Naive B cell (primary cell): ENCODE measurements at regions not wholly inside any gene's neighbourhood (a gene's known extent, or its start where the extent isn't known, plus 50 kb on each side); places are given as distances from the start of the nearest gene placed in this dataset.
"Not testable (repeated sequence)": the region's sequence is repeated elsewhere in the genome, so short reads cannot be mapped to it uniquely, and the experiment has no call there.

Experiments
- ATAC-seq, 2 donors: fragments of 150-1000 bp; cut with Tn5 transposase; 2 replicates each; pipeline ENCODE4 v1.10.0; 2021; ENCODE audit warnings: low read depth in 2 of 2, mild to moderate bottlenecking in 2 of 2, moderate library complexity in 2 of 2
- DNase-seq: peaks from one replicate; pipeline ENCODE4 v3.0.0; 2022
- H3K27ac Mint-ChIP-seq, 6 donors: one replicate each; pipeline ENCODE4 v1.8.0; 2020 to 2022; ENCODE audit warnings: mild to moderate bottlenecking in 6 of 6, mixed read lengths in 6 of 6, moderate library complexity in 5 of 6, inconsistent platforms in 2 of 6
- H3K27me3 Mint-ChIP-seq, 3 donors: one replicate each; pipeline ENCODE4 v1.8.0; 2021 to 2022; ENCODE audit warnings: mixed read lengths in 3 of 3, mild to moderate bottlenecking in 1 of 3
- H3K36me3 Mint-ChIP-seq, 2 donors: one replicate each; pipeline ENCODE4 v1.8.0; 2020 to 2022; ENCODE audit warnings: mixed read lengths in 2 of 2, inconsistent platforms in 1 of 2, mild to moderate bottlenecking in 1 of 2
- H3K4me1 Mint-ChIP-seq, 3 donors: one replicate each; pipeline ENCODE4 v1.8.0; 2020 to 2022; ENCODE audit warnings: mixed read lengths in 3 of 3, inconsistent platforms in 1 of 3, mild to moderate bottlenecking in 1 of 3, moderate library complexity in 1 of 3
- H3K4me3 Mint-ChIP-seq, 8 donors: one replicate each; pipeline ENCODE4 v1.8.0; 2020 to 2022; ENCODE audit warnings: mild to moderate bottlenecking in 8 of 8, mixed read lengths in 8 of 8, moderate library complexity in 8 of 8, inconsistent platforms in 2 of 8
- H3K9me3 Mint-ChIP-seq, 7 donors: one replicate each; pipeline ENCODE4 v1.8.0; 2020 to 2022; ENCODE audit warnings: mixed read lengths in 7 of 7, mild to moderate bottlenecking in 5 of 7, inconsistent platforms in 2 of 7, moderate library complexity in 1 of 7

DNA sequence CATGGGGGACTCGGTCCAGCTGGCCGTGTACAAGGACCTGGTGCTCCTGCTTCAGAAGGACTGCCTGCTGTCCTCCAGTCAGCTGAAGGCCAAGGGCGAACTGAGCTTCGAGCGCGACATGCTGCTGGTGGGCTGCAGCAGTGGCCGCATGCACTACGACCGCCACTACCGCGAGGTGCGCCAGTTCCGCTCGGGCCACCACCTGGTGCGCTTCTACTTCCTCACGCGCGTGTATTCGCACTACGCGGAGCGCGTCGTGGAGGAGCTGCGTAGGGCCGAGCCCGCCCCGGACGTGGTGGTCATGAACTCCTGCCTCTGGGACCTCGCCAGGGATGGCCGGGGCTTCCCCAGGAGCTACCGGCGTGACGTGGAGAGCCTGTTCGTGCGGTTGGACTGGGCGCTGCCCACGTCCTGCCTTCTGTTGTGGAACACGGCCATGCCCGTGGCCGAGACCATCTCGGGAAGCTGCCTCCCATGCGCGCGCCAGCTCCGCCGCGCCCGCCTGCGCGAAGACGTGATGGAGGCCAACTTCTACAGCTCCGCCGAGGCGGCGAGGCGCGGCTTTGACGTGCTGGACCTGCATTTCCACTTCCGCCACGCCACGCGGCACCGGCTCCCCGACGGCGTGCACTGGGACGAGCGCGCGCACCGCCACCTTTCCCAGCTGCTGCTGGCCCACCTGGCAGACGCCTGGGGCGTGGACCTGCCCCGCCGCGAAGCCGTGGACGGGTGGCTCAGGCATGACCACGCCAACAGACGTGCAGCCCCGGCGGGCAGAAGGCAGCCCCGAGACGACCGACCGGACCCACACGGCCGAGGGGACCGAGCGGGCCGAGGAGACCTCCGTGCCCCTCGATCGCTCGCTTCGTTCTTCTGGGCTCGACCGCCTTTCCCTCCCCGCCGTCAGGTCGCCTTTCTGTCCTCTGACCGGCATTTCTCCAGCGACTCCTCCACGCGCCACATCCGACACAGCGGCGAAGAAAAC, 293.9 kb upstream of the ERBB4 start:
- Mint-ChIP-seq H3K9me3 (peaks cover 4 to 23% (median 7%) of the 10 kb centered on the region in 7 donors), H3K4me3 (no peak overlapping the region), H3K27me3 (peaks cover 0 to 9% (median 0%) of the 10 kb centered on the region in 3 donors), H3K36me3 (peaks cover 0 to 8% of the 10 kb centered on the region in 2 donors), H3K4me1 (peaks cover 0 to 4% (median 0%) of the 10 kb centered on the region in 3 donors), H3K27ac (no peak overlapping the region)
- no peak for DNase-seq
- no peak for ATAC-seq

DNA sequence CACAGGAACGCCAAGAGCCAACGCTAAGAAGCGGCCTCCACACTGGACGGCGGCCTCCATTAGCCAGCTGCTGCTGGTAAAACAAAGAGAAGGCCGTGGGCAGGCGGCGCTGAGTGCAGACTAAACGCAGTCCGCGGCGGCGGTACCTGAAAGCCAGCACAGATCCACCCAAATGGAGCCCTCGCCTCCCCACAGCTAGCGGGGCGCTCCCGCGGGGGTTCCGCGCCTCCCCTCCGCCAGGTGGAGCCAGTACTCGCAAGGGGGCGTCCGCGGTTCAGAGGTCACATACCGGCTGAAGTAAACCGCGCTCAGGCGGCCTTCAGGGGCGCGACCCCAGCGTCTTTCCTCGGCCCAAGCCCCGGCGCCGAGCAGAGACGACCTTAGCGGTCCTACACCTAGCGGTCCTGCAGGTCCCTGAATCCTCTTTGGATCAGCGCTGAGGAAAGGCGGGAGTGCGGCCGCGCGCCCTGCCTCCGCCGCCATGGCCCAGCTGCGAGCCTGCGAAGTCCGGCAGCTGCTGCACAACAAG, 293.1 kb upstream of the ERBB4 start:
- Mint-ChIP-seq H3K4me1 (peaks cover 0 to 4% (median 0%) of the 10 kb centered on the region in 3 donors), H3K4me3 (no peak overlapping the region), H3K36me3 (peaks cover 0 to 8% of the 10 kb centered on the region in 2 donors), H3K27me3 (peaks cover 0 to 9% (median 0%) of the 10 kb centered on the region in 3 donors), H3K9me3 (peaks cover 4 to 23% (median 7%) of the 10 kb centered on the region in 7 donors), H3K27ac (no peak overlapping the region)
- ATAC-seq: no peak
- no peak for DNase-seq

DNA sequence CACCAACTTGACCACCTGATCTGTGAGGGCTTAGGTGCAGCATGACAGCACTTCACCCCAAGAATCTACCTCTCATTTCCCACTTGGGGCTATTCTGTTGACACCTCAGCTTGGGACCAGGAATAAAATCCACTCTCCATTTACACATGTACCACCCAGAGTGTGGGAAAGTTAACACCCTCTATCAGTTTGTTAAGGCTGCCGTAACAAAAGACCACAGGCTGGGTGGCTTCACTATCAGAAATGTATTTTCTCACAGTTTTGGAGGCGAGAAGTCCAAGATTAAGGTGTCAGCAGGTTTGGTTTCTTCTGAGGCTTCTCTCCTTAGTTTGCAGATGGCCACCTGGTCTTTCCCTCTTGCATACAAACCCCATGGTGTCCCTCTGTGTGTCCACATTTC, 277.7 kb upstream of the ERBB4 start:
- Mint-ChIP-seq H3K4me3 (no peak overlapping the region), H3K9me3 (no peaks in the 10 kb centered on the region), H3K27ac (no peak overlapping the region), H3K4me1 (peaks cover 3 to 7% (median 4%) of the 10 kb centered on the region in 3 donors), H3K27me3 (no peaks in the 10 kb centered on the region), H3K36me3 (no peaks in the 10 kb centered on the region)
- no peak for ATAC-seq
- no peak for DNase-seq

DNA sequence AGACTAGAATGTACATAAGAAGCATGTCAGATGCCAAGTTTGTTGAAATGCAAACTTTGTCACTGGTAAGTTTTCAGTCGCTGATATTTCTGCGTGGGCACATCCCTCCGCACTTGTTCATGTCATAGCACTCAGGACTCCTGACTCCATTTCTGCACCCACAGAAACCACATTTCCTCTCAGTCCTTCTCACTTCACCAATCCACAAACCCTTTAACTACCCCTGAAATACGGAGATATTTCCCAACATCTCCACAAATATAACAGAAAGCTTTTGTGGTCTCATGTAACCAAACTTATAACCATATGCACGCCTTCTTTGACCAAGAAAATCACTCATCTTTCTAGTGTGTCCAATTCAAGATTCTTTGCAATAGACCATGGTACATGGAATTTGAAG, 276.9 kb upstream of the ERBB4 start:
- Mint-ChIP-seq H3K4me3 (no peak overlapping the region), H3K4me1 (peaks cover 3 to 7% (median 4%) of the 10 kb centered on the region in 3 donors), H3K36me3 (no peaks in the 10 kb centered on the region), H3K27ac (no peak overlapping the region), H3K9me3 (peaks cover 0 to under 1% (median 0%) of the 10 kb centered on the region in 7 donors), H3K27me3 (no peaks in the 10 kb centered on the region)
- no peak for DNase-seq
- ATAC-seq: no peak

DNA sequence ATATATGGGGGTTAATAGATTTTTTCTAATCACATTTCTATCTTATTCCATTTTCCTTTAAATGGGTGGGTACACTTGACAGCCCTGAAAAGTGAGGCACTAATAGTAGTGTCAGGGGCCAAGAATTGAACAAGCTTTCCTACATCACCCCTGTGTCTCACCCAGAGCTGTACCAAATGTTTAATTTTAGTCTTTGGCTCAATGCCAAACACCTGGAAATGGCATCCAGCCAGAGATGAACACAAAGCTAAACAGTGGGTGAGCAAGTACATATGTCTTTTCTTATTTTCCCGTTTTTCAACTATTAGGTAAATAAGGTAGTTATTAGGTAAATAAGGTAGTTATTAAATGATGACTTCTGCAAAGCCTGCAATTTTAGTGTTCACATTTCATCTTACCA, 276.3 kb upstream of the ERBB4 start:
- DNase-seq (no peak), ATAC-seq (no peak)
- Mint-ChIP-seq H3K9me3 (peaks cover 0 to 3% (median 0%) of the 10 kb centered on the region in 7 donors), H3K4me3 (no peak overlapping the region), H3K27me3 (no peaks in the 10 kb centered on the region), H3K27ac (no peak overlapping the region), H3K36me3 (no peaks in the 10 kb centered on the region), H3K4me1 (peaks cover 3 to 7% (median 4%) of the 10 kb centered on the region in 3 donors)

DNA sequence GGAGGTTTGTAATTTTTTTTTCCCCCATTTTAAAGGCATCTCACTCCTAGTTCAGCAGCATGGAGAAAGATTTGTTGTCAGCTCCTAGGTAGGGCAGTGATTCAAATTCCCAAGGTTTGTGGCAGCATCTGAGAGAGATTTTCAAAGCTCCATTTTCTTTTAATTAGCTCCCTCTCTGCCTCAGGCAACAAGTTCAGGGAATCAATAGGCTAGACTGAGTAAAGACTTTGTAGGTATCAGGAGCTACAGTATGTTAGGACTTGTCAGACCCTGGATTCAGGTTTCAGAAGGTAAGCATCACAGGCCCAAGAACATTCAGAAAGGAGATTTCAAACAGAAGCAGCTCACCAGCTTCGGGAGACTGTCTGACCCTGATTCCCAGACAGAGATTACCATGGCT, 273.3 kb upstream of the ERBB4 start:
- Mint-ChIP-seq H3K27ac (no peak overlapping the region), H3K27me3 (no peaks in the 10 kb centered on the region), H3K9me3 (peaks cover 0 to 5% (median 0%) of the 10 kb centered on the region in 7 donors), H3K4me3 (no peak overlapping the region), H3K4me1 (peaks cover 3 to 7% (median 4%) of the 10 kb centered on the region in 3 donors), H3K36me3 (no peaks in the 10 kb centered on the region)
- ATAC-seq (no peak), DNase-seq (no peak)

DNA sequence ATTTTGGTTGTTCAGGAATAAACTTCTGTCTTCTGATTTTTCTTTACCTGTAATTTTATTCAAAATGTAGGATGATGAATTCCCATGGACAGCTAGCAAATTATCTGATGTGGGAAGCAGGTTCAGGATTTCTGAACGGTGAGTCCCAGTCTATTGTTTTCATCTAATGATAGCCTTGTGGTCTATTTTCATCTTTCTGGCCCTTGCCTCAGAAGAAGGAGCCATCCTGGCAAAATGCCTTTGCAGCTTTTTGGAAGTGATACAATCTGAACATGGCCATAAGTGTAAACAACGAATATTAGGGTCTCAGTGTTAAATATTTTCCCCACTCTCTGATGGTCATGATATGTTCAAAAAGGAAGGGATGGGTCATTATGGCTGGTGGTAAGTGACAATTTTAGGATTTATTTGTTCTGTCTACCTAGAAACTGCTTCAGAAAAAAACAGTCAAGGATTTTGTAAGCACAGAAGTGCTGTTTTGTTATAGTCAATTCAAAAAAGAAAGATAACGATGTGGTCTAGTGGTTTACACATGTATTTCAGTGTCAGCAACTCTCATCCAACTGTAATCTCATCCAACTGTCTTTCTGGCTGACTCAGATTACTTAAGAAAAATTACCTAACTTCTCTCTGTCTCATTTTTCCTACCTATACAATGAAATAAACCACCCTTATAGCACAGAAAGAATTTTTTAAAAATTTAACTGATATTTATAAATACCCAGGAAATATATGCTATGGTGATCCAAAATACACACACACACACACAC, 272.6 kb upstream of the ERBB4 start:
- no peak overlapping the region for H3K4me3 Mint-ChIP-seq
- no peak for ATAC-seq
- no peak for DNase-seq
- no peak overlapping the region for H3K27ac Mint-ChIP-seq
- H3K36me3 Mint-ChIP-seq: no peaks in the 10 kb centered on the region
- no peaks in the 10 kb centered on the region for H3K27me3 Mint-ChIP-seq
- H3K4me1 Mint-ChIP-seq: peaks cover 3 to 7% (median 4%) of the 10 kb centered on the region in 3 donors
- H3K9me3 Mint-ChIP-seq: peaks cover 0 to 5% (median 0%) of the 10 kb centered on the region in 7 donors

DNA sequence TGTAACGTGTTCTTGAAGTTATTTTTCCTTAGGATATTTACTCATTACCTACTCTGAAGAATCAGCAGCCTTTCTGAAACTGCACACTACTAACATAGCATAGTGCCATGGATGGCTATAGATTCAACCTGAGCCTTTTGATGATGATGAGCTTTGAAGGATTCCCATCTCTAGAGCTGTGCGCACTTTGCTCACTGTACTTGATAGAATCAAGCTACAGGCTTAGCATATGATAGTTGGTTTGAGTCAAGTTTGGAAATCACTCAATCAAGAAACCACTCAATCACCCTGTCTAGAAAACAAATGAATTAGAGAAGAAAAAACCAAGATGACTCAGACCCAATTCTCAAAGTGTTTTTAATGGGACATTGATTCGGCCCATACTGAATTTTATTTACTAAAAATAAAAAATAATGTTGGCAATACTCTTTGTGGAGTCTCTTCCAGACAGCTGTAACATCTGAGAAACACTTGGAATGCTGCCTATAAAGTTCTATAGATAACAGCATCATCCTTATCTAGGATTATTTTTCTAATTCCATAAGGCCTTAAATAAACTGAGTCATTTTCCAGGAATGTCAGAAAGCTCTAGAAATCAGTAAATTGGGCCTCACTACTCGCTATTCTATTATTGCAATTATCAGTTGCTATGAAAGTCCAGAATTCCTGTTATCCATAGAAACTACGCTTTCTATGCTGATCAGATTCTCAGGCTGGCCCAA, 259.0 kb upstream of the ERBB4 start:
- Mint-ChIP-seq H3K27me3 (no peaks in the 10 kb centered on the region), H3K27ac (no peak overlapping the region)
- DNase-seq: no peak

DNA sequence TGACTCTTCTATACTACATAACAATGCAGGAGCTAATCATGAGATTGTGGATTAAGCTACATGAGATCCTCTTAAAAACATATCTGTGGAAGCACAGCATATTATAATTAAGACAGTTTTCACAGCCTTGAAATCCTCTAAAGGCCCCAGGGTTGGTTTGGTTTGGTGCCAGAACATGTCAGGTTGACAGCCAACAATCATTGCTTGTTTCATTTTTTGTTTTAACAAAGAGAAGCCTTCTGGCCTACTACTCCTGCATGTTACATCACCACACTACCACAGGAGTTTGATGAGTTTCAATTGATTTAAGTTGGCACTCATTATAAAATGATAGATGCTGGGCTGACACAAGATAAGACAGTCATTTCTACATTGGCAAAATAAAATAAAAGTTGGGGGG, 255.9 kb upstream of the ERBB4 start:
- H3K36me3 Mint-ChIP-seq: no peaks in the 10 kb centered on the region
- no peak for DNase-seq
- ATAC-seq: no peak
- peak overlapping the region in 1 of 6 donors; percentile 37 for H3K27ac Mint-ChIP-seq
- H3K9me3 Mint-ChIP-seq: no peaks in the 10 kb centered on the region
- H3K4me1 Mint-ChIP-seq: no peaks in the 10 kb centered on the region
- no peak overlapping the region for H3K4me3 Mint-ChIP-seq
- no peaks in the 10 kb centered on the region for H3K27me3 Mint-ChIP-seq

More for the DNA sequence above, 259.0 kb upstream of the ERBB4 start:
- no peak for ATAC-seq
- Mint-ChIP-seq H3K9me3 (no peaks in the 10 kb centered on the region), H3K36me3 (no peaks in the 10 kb centered on the region), H3K4me3 (no peak overlapping the region), H3K4me1 (no peaks in the 10 kb centered on the region)

DNA sequence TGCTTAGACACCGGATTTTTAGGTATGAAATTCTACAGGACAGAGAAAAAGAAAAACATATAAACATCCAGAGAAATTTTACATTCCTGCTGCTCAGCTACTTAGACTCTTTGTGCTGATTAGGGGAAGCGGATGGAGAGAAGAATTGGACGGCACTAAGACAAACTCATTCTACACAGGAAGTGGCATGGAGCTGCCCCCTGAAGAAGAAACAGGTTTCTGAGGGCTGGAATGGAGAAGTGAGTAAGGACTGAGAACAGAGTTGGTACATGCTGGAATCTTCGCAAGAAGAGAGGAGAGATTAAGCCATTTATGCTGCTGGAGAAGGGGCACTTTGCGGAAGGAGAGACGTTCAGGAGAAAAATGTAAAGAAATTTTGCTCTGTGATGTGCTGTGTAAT, 253.0 kb upstream of the ERBB4 start:
- ATAC-seq: no peak
- peak overlapping the region in 2 of 6 donors; percentile 1 to 52 for H3K27ac Mint-ChIP-seq
- H3K9me3 Mint-ChIP-seq: peaks cover 0 to 5% (median 3%) of the 10 kb centered on the region in 7 donors
- no peaks in the 10 kb centered on the region for H3K27me3 Mint-ChIP-seq
- no peak overlapping the region for H3K4me3 Mint-ChIP-seq
- H3K4me1 Mint-ChIP-seq: no peaks in the 10 kb centered on the region
- peaks cover 0 to under 1% of the 10 kb centered on the region in 2 donors for H3K36me3 Mint-ChIP-seq
- no peak for DNase-seq

DNA sequence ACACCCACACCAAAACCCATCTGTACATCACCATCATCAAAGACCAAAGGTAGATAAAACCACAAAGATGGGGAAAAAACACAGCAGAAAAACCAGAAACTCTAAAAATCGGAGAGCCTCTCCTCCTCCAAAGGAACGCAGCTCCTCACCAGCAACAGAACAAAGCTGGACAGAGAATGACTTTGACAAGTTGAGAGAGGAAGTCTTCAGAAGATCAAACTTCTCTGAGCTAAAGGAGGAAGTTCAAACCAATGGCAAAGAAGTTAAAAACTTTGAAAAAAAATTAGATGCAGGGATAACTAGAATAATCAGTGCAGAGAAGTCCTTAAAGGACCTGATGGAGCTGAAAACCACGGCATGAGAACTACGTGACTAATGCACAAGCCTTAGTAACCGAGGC, 247.5 kb upstream of the ERBB4 start:
- not testable (repeated sequence) for H3K4me3 Mint-ChIP-seq, H3K4me1 Mint-ChIP-seq, ATAC-seq, H3K27ac Mint-ChIP-seq, H3K27me3 Mint-ChIP-seq, DNase-seq
- H3K36me3 Mint-ChIP-seq: peaks cover 9 to 17% of the 10 kb centered on the region in 2 donors
- peaks cover 3 to 32% (median 17%) of the 10 kb centered on the region in 7 donors for H3K9me3 Mint-ChIP-seq

DNA sequence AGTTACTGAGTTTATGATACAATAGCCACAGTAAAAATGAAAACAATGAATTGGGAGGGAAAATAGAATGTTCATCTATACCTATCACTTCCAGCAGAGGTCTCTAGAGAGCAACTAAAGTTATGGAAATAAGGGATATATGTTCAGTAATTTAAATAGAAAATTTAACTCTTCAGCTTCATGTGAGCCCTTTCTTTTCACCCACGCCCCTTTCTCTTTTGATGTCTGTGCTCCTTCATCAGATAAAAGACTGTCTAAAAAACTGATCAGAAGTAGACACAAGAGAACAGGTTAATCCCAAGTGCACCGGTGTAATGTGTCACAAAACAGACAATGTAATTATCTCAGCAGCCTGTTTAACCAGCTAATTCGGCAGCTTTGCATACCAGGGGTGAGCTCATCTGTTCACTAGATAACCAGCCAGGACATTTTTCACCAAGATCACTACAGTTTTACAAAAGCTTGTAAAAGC, 238.5 kb upstream of the ERBB4 start:
- Mint-ChIP-seq H3K27ac (no peak overlapping the region), H3K27me3 (no peaks in the 10 kb centered on the region), H3K36me3 (no peaks in the 10 kb centered on the region), H3K9me3 (no peaks in the 10 kb centered on the region), H3K4me3 (no peak overlapping the region), H3K4me1 (peaks cover 0 to 3% (median 0%) of the 10 kb centered on the region in 3 donors)
- peak; percentile 18 for DNase-seq
- ATAC-seq: peak in 1 of 2 donors; percentile 49
